Right lobe of liver (tissue), 4 donors: ENCODE measurements at regions not wholly inside any gene's neighbourhood (a gene's known extent, or its start where the extent isn't known, plus 50 kb on each side); places are given as distances from the start of the nearest gene placed in this dataset.

Source experiments
- CTCF ChIP-seq, 4 donors: fragments of 200-600 bp in 3 of 4; fragments of 450-650 bp in 1 of 4; IDR thresholded peaks; one replicate each; pipeline versions ENCODE4 v1.5.1 to v1.8.0; 2016 to 2022; ENCODE audit warnings: antibody characterized with exemption in 4 of 4, mild to moderate bottlenecking in 2 of 4
- POLR2A ChIP-seq: fragments of 450-650 bp; IDR thresholded peaks from one replicate; pipeline ENCODE4 v1.6.1; 2017; ENCODE audit warnings: antibody characterized with exemption, mild to moderate bottlenecking
- donor health status: DM: no; HTN: no; CAD: no.
- donor health status: DM: no; HTN: no; CAD: no.
- donor health status: DM: no; HTN: yes; CAD: no.

- TF ChIP-seq POLR2A: no peak
- TF ChIP-seq CTCF (IDR thresholded peaks at IDR 0.05): no peak
These were observed 118.9 kb upstream of the IRX3 start for GRCh38 chr16:54405478-54405877.
